ENCODE measurements at regions not wholly inside any gene's neighbourhood (a gene's known extent, or its start where the extent isn't known, plus 50 kb on each side); places are given as distances from the start of the nearest gene placed in this dataset.

DNA sequence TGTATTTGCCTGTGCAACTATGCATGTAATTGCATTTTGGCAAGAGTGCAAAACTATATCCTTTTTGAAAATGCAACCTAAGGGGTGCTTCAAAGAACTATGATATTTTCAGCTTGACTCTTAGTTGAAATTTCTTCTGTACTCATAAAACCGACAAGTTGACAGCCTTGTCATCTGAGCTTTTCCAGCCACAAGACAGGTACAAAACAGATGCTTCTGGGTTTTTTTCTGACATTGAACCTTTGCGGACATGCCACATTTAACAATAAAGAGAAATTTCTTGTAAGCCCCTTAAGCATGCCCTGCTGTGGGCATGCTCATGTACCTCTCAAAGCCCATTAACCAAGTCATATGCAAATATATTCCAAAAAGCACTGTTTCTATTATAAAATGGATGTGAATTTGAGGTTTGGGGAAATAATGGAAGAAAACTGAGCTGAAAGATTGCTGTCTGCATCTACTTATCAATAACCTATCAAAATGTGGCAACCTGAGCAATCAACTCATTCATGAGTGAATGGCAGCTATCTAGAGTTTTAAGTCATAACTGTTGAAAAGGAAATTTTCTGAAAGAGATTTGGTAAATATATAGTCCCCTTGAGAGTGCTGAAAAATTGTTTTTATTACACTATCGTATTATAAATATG is 1117.0 kb upstream of the LRRTM3 start:
- WGBS, 2 donors (ENCODE audit: extremely low coverage in 2 of 2, insufficient read length in 2 of 2, insufficient replicate concordance in 1 of 2) = no CpG with 5 or more reads among the region's 3 CpGs
- Histone ChIP-seq H3K36me3 (replicated peaks in 1 of 2; ENCODE audit: control insufficient read depth in 2 of 2, insufficient read depth in 2 of 2, low read length in 2 of 2) (no peaks in the 10 kb centered on the region), H4K8ac (ENCODE audit: low read depth, low read length) (no peak overlapping the region), H2BK12ac (ENCODE audit: low read length) (no peak overlapping the region), H2AFZ (ENCODE audit: low read length) (no peak overlapping the region), H3K79me1 (ENCODE audit: low read depth, low read length) (no peaks in the 10 kb centered on the region), H3K23ac (ENCODE audit: low read depth, low read length, poor library complexity) (no peak overlapping the region), H3K4me1 (ENCODE audit: control insufficient read depth in 2 of 2, insufficient read depth in 1 of 2, low read depth in 1 of 2, low read length in 2 of 2) (no peaks in the 10 kb centered on the region), H3K4ac (ENCODE audit: low read length) (no peak overlapping the region), H3K4me3 (ENCODE audit: low read length in 2 of 2) (no peak overlapping the region), H4K91ac (ENCODE audit: low read depth, low read length, poor library complexity) (no peak overlapping the region), H3K4me2 (ENCODE audit: insufficient read depth, low read length, poor library complexity, severe bottlenecking) (no peak overlapping the region), H2AK5ac (ENCODE audit: low read depth, low read length) (no peak overlapping the region), H2BK120ac (ENCODE audit: low read depth, low read length) (no peak overlapping the region), H2BK5ac (ENCODE audit: low read length) (no peak overlapping the region), H3K18ac (ENCODE audit: low read length) (no peak overlapping the region), H3K27ac (replicated peaks; ENCODE audit: low read length) (no peak overlapping the region), H3K9me3 (replicated peaks in 1 of 2; ENCODE audit: control insufficient read depth in 2 of 2, insufficient read depth in 1 of 2, low read depth in 1 of 2, low read length in 2 of 2) (no peaks in the 10 kb centered on the region), H3K14ac (ENCODE audit: low read length) (no peak overlapping the region), H3K27me3 (ENCODE audit: control insufficient read depth in 3 of 3, insufficient read depth in 3 of 3, low read depth in 1 of 3, low read length in 3 of 3) (no peaks in the 10 kb centered on the region), H3K9ac (ENCODE audit: low read depth, low read length, poor library complexity) (no peak overlapping the region), H2BK15ac (ENCODE audit: low read length) (no peak overlapping the region)
- no peak for DNase-seq (ENCODE audit: low spot score)

DNA sequence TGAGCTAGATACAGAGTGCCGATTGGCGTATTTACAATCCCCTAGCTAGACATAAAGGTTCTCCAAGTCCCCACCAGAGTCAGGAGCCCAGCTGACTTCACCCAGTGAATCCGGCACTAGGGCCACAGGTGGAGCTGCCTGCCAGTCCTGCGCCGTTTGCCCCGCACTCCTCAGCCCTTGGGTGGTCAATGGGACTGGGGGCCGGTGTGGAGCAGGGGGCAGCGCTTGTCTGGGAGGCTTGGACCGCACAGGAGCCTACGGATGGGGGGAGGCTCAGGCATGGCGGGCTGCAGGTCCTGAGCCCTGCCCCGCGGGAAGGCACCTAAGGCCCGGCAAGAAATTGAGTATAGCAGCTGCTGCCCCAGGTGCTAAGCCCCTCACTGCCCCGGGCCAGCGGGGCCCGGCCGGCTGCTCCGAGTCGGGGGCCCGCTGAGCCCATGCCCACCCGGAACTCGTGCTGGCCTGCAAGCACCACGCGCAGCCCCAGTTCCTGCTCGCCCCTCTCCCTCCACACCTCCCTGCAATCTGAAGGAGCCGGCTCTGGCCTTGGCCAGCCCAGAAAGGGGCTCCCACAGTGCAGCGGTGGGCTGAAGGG is 1113.8 kb upstream of the LRRTM3 start:
- H3K79me1 ChIP-seq (ENCODE audit: low read depth, low read length) = no peaks in the 10 kb centered on the region
- no peaks in the 10 kb centered on the region for H3K27me3 ChIP-seq (ENCODE audit: control insufficient read depth in 3 of 3, insufficient read depth in 3 of 3, low read depth in 1 of 3, low read length in 3 of 3)
- no peak overlapping the region for H3K27ac ChIP-seq (replicated peaks; ENCODE audit: low read length)
- no peak overlapping the region for H4K8ac ChIP-seq (ENCODE audit: low read depth, low read length)
- DNase-seq (ENCODE audit: low spot score) = no peak
- H3K9ac ChIP-seq (ENCODE audit: low read depth, low read length, poor library complexity) = no peak overlapping the region
- H2AFZ ChIP-seq (ENCODE audit: low read length) = no peak overlapping the region
- H2BK15ac ChIP-seq (ENCODE audit: low read length) = no peak overlapping the region
- no peaks in the 10 kb centered on the region for H3K9me3 ChIP-seq (replicated peaks in 1 of 2; ENCODE audit: control insufficient read depth in 2 of 2, insufficient read depth in 1 of 2, low read depth in 1 of 2, low read length in 2 of 2)
- no peak overlapping the region for H2BK12ac ChIP-seq (ENCODE audit: low read length)
- H2BK120ac ChIP-seq (ENCODE audit: low read depth, low read length) = no peak overlapping the region
- H3K14ac ChIP-seq (ENCODE audit: low read length) = no peak overlapping the region
- no CpG with 5 or more reads among the region's 28 CpGs for WGBS, 2 donors (ENCODE audit: extremely low coverage in 2 of 2, insufficient read length in 2 of 2, insufficient replicate concordance in 1 of 2)
- no peak overlapping the region for H3K4me3 ChIP-seq (ENCODE audit: low read length in 2 of 2)
- no peak overlapping the region for H3K4ac ChIP-seq (ENCODE audit: low read length)
- H4K91ac ChIP-seq (ENCODE audit: low read depth, low read length, poor library complexity) = no peak overlapping the region
- H3K4me1 ChIP-seq (ENCODE audit: control insufficient read depth in 2 of 2, insufficient read depth in 1 of 2, low read depth in 1 of 2, low read length in 2 of 2) = no peaks in the 10 kb centered on the region
- no peaks in the 10 kb centered on the region for H3K36me3 ChIP-seq (replicated peaks in 1 of 2; ENCODE audit: control insufficient read depth in 2 of 2, insufficient read depth in 2 of 2, low read length in 2 of 2)
- H2AK5ac ChIP-seq (ENCODE audit: low read depth, low read length) = no peak overlapping the region
- no peak overlapping the region for H3K18ac ChIP-seq (ENCODE audit: low read length)
- no peak overlapping the region for H3K4me2 ChIP-seq (ENCODE audit: insufficient read depth, low read length, poor library complexity, severe bottlenecking)
- H2BK5ac ChIP-seq (ENCODE audit: low read length) = no peak overlapping the region
- H3K23ac ChIP-seq (ENCODE audit: low read depth, low read length, poor library complexity) = no peak overlapping the region

DNA sequence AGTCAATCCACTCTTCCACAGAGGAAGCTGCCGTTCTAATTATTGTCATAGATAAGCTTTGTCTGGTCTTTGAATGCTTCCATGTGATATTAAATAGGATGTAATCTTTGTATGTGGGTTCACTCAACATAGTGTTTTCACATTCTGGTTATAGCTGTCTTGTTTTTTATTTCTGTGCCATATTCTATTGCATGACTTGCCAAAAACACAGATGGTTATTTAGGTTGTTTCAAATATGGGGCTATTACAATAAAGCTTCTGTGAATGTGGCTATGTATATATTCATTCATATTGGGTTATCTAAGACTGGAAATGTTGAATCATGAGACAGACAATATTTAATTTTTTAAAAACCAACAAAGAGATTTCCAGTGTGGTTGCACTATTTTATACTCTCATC is 1109.3 kb upstream of the LRRTM3 start:
- no peaks in the 10 kb centered on the region for H3K27me3 ChIP-seq (ENCODE audit: control insufficient read depth in 3 of 3, insufficient read depth in 3 of 3, low read depth in 1 of 3, low read length in 3 of 3)
- WGBS, 2 donors (ENCODE audit: extremely low coverage in 2 of 2, insufficient read length in 2 of 2, insufficient replicate concordance in 1 of 2) = no CpG with 5 or more reads among the region's 1 CpG
- DNase-seq (ENCODE audit: low spot score) = no peak

DNA sequence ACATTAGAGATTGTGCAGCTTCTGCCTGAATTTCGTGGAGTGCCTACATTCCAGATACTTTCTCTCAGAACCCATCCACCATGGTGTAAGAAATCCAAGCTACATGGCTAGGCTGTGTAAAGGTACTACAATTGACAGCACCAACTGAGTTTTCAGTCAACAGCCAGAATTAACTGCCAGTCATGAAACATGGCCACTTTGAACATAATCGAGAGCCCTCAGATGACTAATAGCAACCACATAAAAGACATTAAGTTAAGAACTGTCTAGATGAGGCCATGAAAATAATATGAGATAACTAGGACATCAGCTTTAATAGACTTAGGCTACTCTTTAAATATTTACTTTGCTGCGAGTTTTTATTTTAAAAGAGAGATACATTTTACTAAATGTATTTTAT is 1106.8 kb upstream of the LRRTM3 start:
- no peak overlapping the region for H3K4ac ChIP-seq (ENCODE audit: low read length)
- WGBS, 2 donors (ENCODE audit: extremely low coverage in 2 of 2, insufficient read length in 2 of 2, insufficient replicate concordance in 1 of 2) = no CpG with 5 or more reads among the region's 3 CpGs
- DNase-seq (ENCODE audit: low spot score) = no peak

More for the DNA sequence above, 1109.3 kb upstream of the LRRTM3 start:
- Histone ChIP-seq H4K91ac (ENCODE audit: low read depth, low read length, poor library complexity) (no peak overlapping the region), H2BK12ac (ENCODE audit: low read length) (no peak overlapping the region), H2AFZ (ENCODE audit: low read length) (no peak overlapping the region), H3K27ac (replicated peaks; ENCODE audit: low read length) (no peak overlapping the region), H3K4me1 (ENCODE audit: control insufficient read depth in 2 of 2, insufficient read depth in 1 of 2, low read depth in 1 of 2, low read length in 2 of 2) (no peaks in the 10 kb centered on the region), H3K14ac (ENCODE audit: low read length) (no peak overlapping the region), H3K4me2 (ENCODE audit: insufficient read depth, low read length, poor library complexity, severe bottlenecking) (no peak overlapping the region), H3K23ac (ENCODE audit: low read depth, low read length, poor library complexity) (no peak overlapping the region), H3K18ac (ENCODE audit: low read length) (no peak overlapping the region), H2BK15ac (ENCODE audit: low read length) (no peak overlapping the region), H3K36me3 (replicated peaks in 1 of 2; ENCODE audit: control insufficient read depth in 2 of 2, insufficient read depth in 2 of 2, low read length in 2 of 2) (no peaks in the 10 kb centered on the region), H3K4me3 (ENCODE audit: low read length in 2 of 2) (no peak overlapping the region), H2BK120ac (ENCODE audit: low read depth, low read length) (no peak overlapping the region), H2AK5ac (ENCODE audit: low read depth, low read length) (no peak overlapping the region), H4K8ac (ENCODE audit: low read depth, low read length) (no peak overlapping the region), H3K9me3 (replicated peaks in 1 of 2; ENCODE audit: control insufficient read depth in 2 of 2, insufficient read depth in 1 of 2, low read depth in 1 of 2, low read length in 2 of 2) (no peaks in the 10 kb centered on the region), H3K4ac (ENCODE audit: low read length) (no peak overlapping the region), H2BK5ac (ENCODE audit: low read length) (no peak overlapping the region), H3K9ac (ENCODE audit: low read depth, low read length, poor library complexity) (no peak overlapping the region), H3K79me1 (ENCODE audit: low read depth, low read length) (no peaks in the 10 kb centered on the region)

More for the DNA sequence above, 1106.8 kb upstream of the LRRTM3 start:
- H3K18ac ChIP-seq (ENCODE audit: low read length) = no peak overlapping the region
- H4K91ac ChIP-seq (ENCODE audit: low read depth, low read length, poor library complexity) = no peak overlapping the region
- H3K79me1 ChIP-seq (ENCODE audit: low read depth, low read length) = no peaks in the 10 kb centered on the region
- H3K27ac ChIP-seq (replicated peaks; ENCODE audit: low read length) = no peak overlapping the region
- no peak overlapping the region for H2BK12ac ChIP-seq (ENCODE audit: low read length)
- no peak overlapping the region for H3K14ac ChIP-seq (ENCODE audit: low read length)
- H2BK15ac ChIP-seq (ENCODE audit: low read length) = no peak overlapping the region
- H2BK120ac ChIP-seq (ENCODE audit: low read depth, low read length) = no peak overlapping the region
- H2AK5ac ChIP-seq (ENCODE audit: low read depth, low read length) = no peak overlapping the region
- no peaks in the 10 kb centered on the region for H3K9me3 ChIP-seq (replicated peaks in 1 of 2; ENCODE audit: control insufficient read depth in 2 of 2, insufficient read depth in 1 of 2, low read depth in 1 of 2, low read length in 2 of 2)
- no peaks in the 10 kb centered on the region for H3K4me1 ChIP-seq (ENCODE audit: control insufficient read depth in 2 of 2, insufficient read depth in 1 of 2, low read depth in 1 of 2, low read length in 2 of 2)
- no peak overlapping the region for H3K9ac ChIP-seq (ENCODE audit: low read depth, low read length, poor library complexity)
- no peak overlapping the region for H2BK5ac ChIP-seq (ENCODE audit: low read length)
- H4K8ac ChIP-seq (ENCODE audit: low read depth, low read length) = no peak overlapping the region
- H3K4me2 ChIP-seq (ENCODE audit: insufficient read depth, low read length, poor library complexity, severe bottlenecking) = no peak overlapping the region
- H3K36me3 ChIP-seq (replicated peaks in 1 of 2; ENCODE audit: control insufficient read depth in 2 of 2, insufficient read depth in 2 of 2, low read length in 2 of 2) = no peaks in the 10 kb centered on the region
- no peak overlapping the region for H2AFZ ChIP-seq (ENCODE audit: low read length)
- H3K4me3 ChIP-seq (ENCODE audit: low read length in 2 of 2) = no peak overlapping the region
- no peak overlapping the region for H3K23ac ChIP-seq (ENCODE audit: low read depth, low read length, poor library complexity)
- no peaks in the 10 kb centered on the region for H3K27me3 ChIP-seq (ENCODE audit: control insufficient read depth in 3 of 3, insufficient read depth in 3 of 3, low read depth in 1 of 3, low read length in 3 of 3)

All from neuronal stem cell (in vitro differentiated cells).